SK-N-SH (cell line): ENCODE measurements at regions not wholly inside any gene's neighbourhood (a gene's known extent, or its start where the extent isn't known, plus 50 kb on each side); places are given as distances from the start of the nearest gene placed in this dataset.

ENCODE experiments used
- CTCF ChIP-seq: fragments of 200-600 bp; sonication (generic); IDR thresholded peaks from 2 replicates; pipeline ENCODE4 v1.6.1; 2017; ENCODE audit warnings: antibody characterized with exemption, mild to moderate bottlenecking, moderate library complexity
- FOSL2 ChIP-seq: IDR thresholded peaks from 2 replicates; pipeline ENCODE4 v1.4.0; 2012; ENCODE audit warnings: low read depth, mild to moderate bottlenecking, moderate library complexity, borderline replicate concordance
- FOXJ3 ChIP-seq: sonication (generic); formaldehyde crosslinking; IDR thresholded peaks from 2 replicates; pipeline ENCODE4 v1.5.1; 2020; ENCODE audit warnings: mild to moderate bottlenecking, missing genetic modification reagents
- GABPA ChIP-seq: IDR thresholded peaks from 2 replicates; pipeline ENCODE4 v1.4.0; 2012; ENCODE audit warnings: low read depth, mild to moderate bottlenecking
- MXI1 ChIP-seq: IDR thresholded peaks from 2 replicates; pipeline ENCODE4 v1.6.1; 2012; ENCODE audit warnings: mild to moderate bottlenecking, low read depth, low read length, improper control_type of control experiment
- POLR2AphosphoS5 ChIP-seq: IDR thresholded peaks from 2 replicates; pipeline ENCODE4 v1.6.1; 2012; ENCODE audit warnings: low read depth, low read length
- RAD21 ChIP-seq: IDR thresholded peaks from 2 replicates; pipeline ENCODE4 v1.6.1; 2012; ENCODE audit warnings: mild to moderate bottlenecking, low read length
- RCOR1 ChIP-seq: fragments of 150-350 bp; IDR thresholded peaks from 2 replicates; pipeline ENCODE4 v1.6.1; 2017; ENCODE audit warnings: antibody characterized with exemption, low read length
- RFX5 ChIP-seq: IDR thresholded peaks from 2 replicates; pipeline ENCODE4 v1.6.1; 2012; ENCODE audit warnings: mild to moderate bottlenecking, improper control_type of control experiment, low read length
- TAF1 ChIP-seq: IDR thresholded peaks from 2 replicates; pipeline ENCODE4 v1.6.1; 2012; ENCODE audit warnings: low read depth, mild to moderate bottlenecking, low read length, moderate library complexity, borderline replicate concordance
- TEAD4 ChIP-seq: IDR thresholded peaks from 2 replicates; pipeline ENCODE4 v1.4.0; 2012; ENCODE audit warnings: mild to moderate bottlenecking, borderline replicate concordance; ENCODE audit not compliant: insufficient read depth
- USF2 ChIP-seq: fragments of 150-350 bp; IDR thresholded peaks from 2 replicates; pipeline ENCODE4 v1.6.1; 2017; ENCODE audit warnings: antibody characterized with exemption, low read length, low read depth, borderline replicate concordance

GRCh38 chr11:80281194-80281593 lies 840.4 kb upstream of the TENM4 start:
- TF ChIP-seq POLR2AphosphoS5: no peak
- no peak for TF ChIP-seq FOSL2
- no peak for TF ChIP-seq CTCF
- TF ChIP-seq FOXJ3: no peak
- no peak for TF ChIP-seq GABPA
- TF ChIP-seq TAF1: no peak
- no peak for TF ChIP-seq USF2
- TF ChIP-seq MXI1: no peak
- no peak for TF ChIP-seq RAD21
- TF ChIP-seq TEAD4: no peak
- no peak for TF ChIP-seq RCOR1
- no peak for TF ChIP-seq RFX5
